ENCODE measurements at regions not wholly inside any gene's neighbourhood (a gene's known extent, or its start where the extent isn't known, plus 50 kb on each side); places are given as distances from the start of the nearest gene placed in this dataset.

DNA sequence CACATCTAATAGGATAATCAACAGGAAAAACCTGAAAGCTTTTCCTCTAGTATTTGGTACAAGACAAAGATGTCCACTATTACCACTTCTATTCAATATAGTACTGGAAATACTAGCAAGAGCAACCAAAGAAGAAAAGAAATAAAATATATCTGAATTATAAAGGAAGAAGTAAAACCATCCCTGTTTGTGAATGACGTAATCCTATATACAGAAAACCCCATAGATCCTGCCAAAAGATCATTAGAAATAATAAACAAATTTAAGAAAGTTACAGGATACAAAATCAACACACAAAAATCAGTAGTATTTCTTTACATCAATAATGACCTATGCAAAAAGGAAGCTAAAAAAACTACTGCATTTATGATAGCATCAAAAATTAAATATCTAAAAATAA is 1191.3 kb upstream of the C9orf72 start:
- TF ChIP-seq CTCF (conservative IDR thresholded peaks at IDR 0.05; ENCODE audit: low read length) (no peak), EZH2phosphoT487 (IDR thresholded peaks at IDR 0.05; ENCODE audit: borderline replicate concordance) (no peak)
- Histone ChIP-seq H3K9me3 (ENCODE audit: insufficient read depth, low read depth, low read length) (no peaks in the 10 kb centered on the region), H3K36me3 (ENCODE audit: insufficient read depth, low read length) (no peaks in the 10 kb centered on the region), H3K9ac (ENCODE audit: low read depth, low read length, poor library complexity, severe bottlenecking) (no peak overlapping the region), H4K20me1 (ENCODE audit: insufficient read depth, low read length, poor library complexity, severe bottlenecking) (no peaks in the 10 kb centered on the region), H3K4me1 (ENCODE audit: insufficient read depth, low read length, poor library complexity, severe bottlenecking) (peaks cover 13% of the 10 kb centered on the region), H3K9me2 (replicated peaks; ENCODE audit: low read depth, low read length) (no peaks in the 10 kb centered on the region), H3F3A (ENCODE audit: low read depth) (no peaks in the 10 kb centered on the region), H3K79me2 (ENCODE audit: insufficient read depth, low read length) (no peaks in the 10 kb centered on the region), H2AFZ (ENCODE audit: low read length) (no peak overlapping the region), H3K4me3 (ENCODE audit: low read length, poor library complexity, severe bottlenecking) (no peak overlapping the region), H3K27me3 (ENCODE audit: insufficient read depth, low read length, poor library complexity, severe bottlenecking) (no peaks in the 10 kb centered on the region), H3K4me2 (ENCODE audit: low read depth, low read length, poor library complexity, severe bottlenecking) (no peak overlapping the region)

DNA sequence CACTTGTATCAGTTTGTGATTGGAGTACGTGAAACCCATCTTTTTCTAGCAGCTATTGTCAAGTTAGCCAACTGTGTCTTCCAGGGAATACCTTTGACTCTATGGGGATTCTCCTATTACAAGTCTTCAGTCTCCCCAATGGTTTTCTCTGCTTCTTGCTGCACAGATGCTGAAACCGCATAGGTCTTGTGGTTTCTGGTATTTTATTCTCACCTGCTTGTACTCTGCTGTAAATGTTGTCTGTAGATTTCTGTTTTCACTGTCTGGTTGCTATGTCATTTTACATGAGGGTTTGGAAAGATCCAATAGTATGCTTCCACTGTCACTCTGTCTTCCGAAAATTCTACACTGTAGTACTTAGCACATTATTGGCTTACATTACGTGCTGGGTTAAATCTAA is 1196.9 kb upstream of the C9orf72 start:
- Histone ChIP-seq H3K4me1 (ENCODE audit: insufficient read depth, low read length, poor library complexity, severe bottlenecking) (peaks cover 5% of the 10 kb centered on the region), H3K9me2 (replicated peaks; ENCODE audit: low read depth, low read length) (no peaks in the 10 kb centered on the region), H3F3A (ENCODE audit: low read depth) (no peaks in the 10 kb centered on the region), H3K79me2 (ENCODE audit: insufficient read depth, low read length) (no peaks in the 10 kb centered on the region), H3K9ac (ENCODE audit: low read depth, low read length, poor library complexity, severe bottlenecking) (no peak overlapping the region), H3K9me3 (ENCODE audit: insufficient read depth, low read depth, low read length) (no peaks in the 10 kb centered on the region), H3K4me3 (ENCODE audit: low read length, poor library complexity, severe bottlenecking) (no peak overlapping the region), H3K27me3 (ENCODE audit: insufficient read depth, low read length, poor library complexity, severe bottlenecking) (no peaks in the 10 kb centered on the region), H3K36me3 (ENCODE audit: insufficient read depth, low read length) (no peaks in the 10 kb centered on the region), H3K4me2 (ENCODE audit: low read depth, low read length, poor library complexity, severe bottlenecking) (no peak overlapping the region), H4K20me1 (ENCODE audit: insufficient read depth, low read length, poor library complexity, severe bottlenecking) (no peaks in the 10 kb centered on the region), H2AFZ (ENCODE audit: low read length) (no peak overlapping the region)
- no peak for TF ChIP-seq EZH2phosphoT487 (IDR thresholded peaks at IDR 0.05; ENCODE audit: borderline replicate concordance)
- no peak for TF ChIP-seq CTCF (conservative IDR thresholded peaks at IDR 0.05; ENCODE audit: low read length)

DNA sequence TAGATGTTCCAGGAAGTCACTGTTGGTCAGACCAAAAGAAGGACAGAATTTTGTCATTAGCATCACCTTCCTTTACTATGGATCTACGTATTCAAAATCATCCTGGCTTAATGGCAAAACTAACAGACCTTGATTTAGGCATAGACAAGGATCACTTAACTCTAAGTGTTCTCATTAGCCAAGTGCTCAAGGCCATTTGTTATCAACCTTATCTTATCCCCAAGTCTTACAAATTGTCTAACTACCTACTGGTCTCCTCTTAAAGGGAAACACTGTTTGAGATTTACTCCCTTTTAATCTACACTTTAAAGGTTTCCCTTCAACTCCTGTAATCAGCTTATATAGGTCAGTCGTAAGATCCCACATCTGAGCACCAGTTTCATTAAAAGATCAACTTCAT is 1197.5 kb upstream of the C9orf72 start:
- H3K36me3 ChIP-seq (ENCODE audit: insufficient read depth, low read length): no peaks in the 10 kb centered on the region
- H2AFZ ChIP-seq (ENCODE audit: low read length): no peak overlapping the region
- H4K20me1 ChIP-seq (ENCODE audit: insufficient read depth, low read length, poor library complexity, severe bottlenecking): no peaks in the 10 kb centered on the region
- H3K27me3 ChIP-seq (ENCODE audit: insufficient read depth, low read length, poor library complexity, severe bottlenecking): no peaks in the 10 kb centered on the region
- no peak for TF ChIP-seq EZH2phosphoT487 (IDR thresholded peaks at IDR 0.05; ENCODE audit: borderline replicate concordance)
- TF ChIP-seq CTCF (conservative IDR thresholded peaks at IDR 0.05; ENCODE audit: low read length): no peak
- peaks cover 5% of the 10 kb centered on the region for H3K4me1 ChIP-seq (ENCODE audit: insufficient read depth, low read length, poor library complexity, severe bottlenecking)
- H3K9me3 ChIP-seq (ENCODE audit: insufficient read depth, low read depth, low read length): no peaks in the 10 kb centered on the region
- H3K79me2 ChIP-seq (ENCODE audit: insufficient read depth, low read length): no peaks in the 10 kb centered on the region
- H3K4me3 ChIP-seq (ENCODE audit: low read length, poor library complexity, severe bottlenecking): no peak overlapping the region
- H3F3A ChIP-seq (ENCODE audit: low read depth): no peaks in the 10 kb centered on the region
- no peak overlapping the region for H3K4me2 ChIP-seq (ENCODE audit: low read depth, low read length, poor library complexity, severe bottlenecking)
- H3K9ac ChIP-seq (ENCODE audit: low read depth, low read length, poor library complexity, severe bottlenecking): no peak overlapping the region
- no peaks in the 10 kb centered on the region for H3K9me2 ChIP-seq (replicated peaks; ENCODE audit: low read depth, low read length)

Data from Loucy (cell line).